ENCODE measurements at regions not wholly inside any gene's neighbourhood (a gene's known extent, or its start where the extent isn't known, plus 50 kb on each side); places are given as distances from the start of the nearest gene placed in this dataset.

- H3K9me3 ChIP-seq = no peaks in the 10 kb centered on the region
- TF ChIP-seq CTCF (IDR thresholded peaks at IDR 0.05) = peak in 2 of 3 experiments; percentile 27 to 63
Measured at GRCh38 chr3:148075771-148076716, 621.7 kb upstream of the AGTR1 start.

GRCh38 chr3:148077318-148077923 lies 620.3 kb upstream of the AGTR1 start:
- Histone ChIP-seq H3K4me1 (no peaks in the 10 kb centered on the region), H3K36me3 (no peaks in the 10 kb centered on the region), H3K27ac (no peak overlapping the region), H3K9me3 (no peaks in the 10 kb centered on the region), H3K4me3 (no peak overlapping the region), H3K27me3 (no peaks in the 10 kb centered on the region)
- peak in 2 of 3 experiments; percentile 26 to 47 for TF ChIP-seq CTCF (IDR thresholded peaks at IDR 0.05)
- DNase-seq (ENCODE audit: low spot score in 2 of 2) = no peak
- intact Hi-C loops (cut with DNase I) = loop anchor here (10.0 kb wide), 1 partner anchor 683 kb away; no protein-coding TSS in a partner anchor

More at GRCh38 chr3:148075771-148076716, 621.7 kb upstream of the AGTR1 start:
- Histone ChIP-seq H3K27ac (no peak overlapping the region), H3K27me3 (no peaks in the 10 kb centered on the region), H3K36me3 (no peaks in the 10 kb centered on the region), H3K4me1 (no peaks in the 10 kb centered on the region), H3K4me3 (no peak overlapping the region)
- DNase-seq (ENCODE audit: low spot score in 2 of 2) = no peak
- intact Hi-C loops (cut with DNase I) = loop anchor here (10.0 kb wide), 1 partner anchor 681 kb away; no protein-coding TSS in a partner anchor

- H3K4me3 ChIP-seq = no peak overlapping the region
- no peak for DNase-seq (ENCODE audit: low spot score in 2 of 2)
- H3K36me3 ChIP-seq = no peaks in the 10 kb centered on the region
- no peaks in the 10 kb centered on the region for H3K9me3 ChIP-seq
- TF ChIP-seq CTCF (IDR thresholded peaks at IDR 0.05) = no peak
- H3K27me3 ChIP-seq = no peaks in the 10 kb centered on the region
- intact Hi-C loops (cut with DNase I) = loop anchor here (10.0 kb wide), 1 partner anchor 683 kb away; no protein-coding TSS in a partner anchor
- H3K4me1 ChIP-seq = no peaks in the 10 kb centered on the region
- no peak overlapping the region for H3K27ac ChIP-seq
Measured at GRCh38 chr3:148077965-148078364, 619.7 kb upstream of the AGTR1 start.

- H3K27me3 ChIP-seq = no peaks in the 10 kb centered on the region
- no peaks in the 10 kb centered on the region for H3K36me3 ChIP-seq
- no peak for DNase-seq (ENCODE audit: low spot score in 2 of 2)
- no peak overlapping the region for H3K27ac ChIP-seq
- no peaks in the 10 kb centered on the region for H3K4me1 ChIP-seq
- no peak overlapping the region for H3K4me3 ChIP-seq
- H3K9me3 ChIP-seq = no peaks in the 10 kb centered on the region
- no peak for TF ChIP-seq CTCF (IDR thresholded peaks at IDR 0.05)
- intact Hi-C loops (cut with DNase I) = loop anchor here (10.0 kb wide), 1 partner anchor 684 kb away; no protein-coding TSS in a partner anchor
Measured at GRCh38 chr3:148078658-148079057, 619.0 kb upstream of the AGTR1 start.

GRCh38 chr3:148079370-148079769 lies 618.3 kb upstream of the AGTR1 start:
- H3K27ac ChIP-seq = no peak overlapping the region
- H3K4me1 ChIP-seq = no peaks in the 10 kb centered on the region
- no peak overlapping the region for H3K4me3 ChIP-seq
- no peaks in the 10 kb centered on the region for H3K27me3 ChIP-seq
- H3K9me3 ChIP-seq = no peaks in the 10 kb centered on the region
- intact Hi-C loops (cut with DNase I) = loop anchor here (10.0 kb wide), 1 partner anchor 685 kb away; no protein-coding TSS in a partner anchor
- DNase-seq (ENCODE audit: low spot score in 2 of 2) = no peak
- TF ChIP-seq CTCF (IDR thresholded peaks at IDR 0.05) = no peak
- no peaks in the 10 kb centered on the region for H3K36me3 ChIP-seq

Measured in ascending aorta (tissue), 2 donors.